HepG2 (cell line): ENCODE measurements at regions not wholly inside any gene's neighbourhood (a gene's known extent, or its start where the extent isn't known, plus 50 kb on each side); places are given as distances from the start of the nearest gene placed in this dataset.

Experiments used
- ATAC-seq: fragments of 200-7000 bp; cut with Tn5 transposase; 3 replicates; pipeline ENCODE4 v1.9.1; 2020; ENCODE audit warnings: mild to moderate bottlenecking, moderate library complexity
- BruUV-seq: library from RNA; stranded (reverse); fragments of 400-500 nt; replicated peaks from 2 replicates; lab custom pipeline; 2021; lab: Mats Ljungman, UMichigan
- CTCF ChIA-PET: fragments of 300-600 bp; formaldehyde crosslinking; extraction: SDS; loops from one replicate; lab custom pipeline; 2021; ENCODE audit warnings: low total read pairs, inconsistent platforms, low intra/inter-chr PET ratio; lab: Yijun Ruan, JAX
- POLR2A ChIA-PET: fragments of 350-600 bp; sonication (Branson Sonifier 250); formaldehyde crosslinking; loops from one replicate; lab custom pipeline; 2020; ENCODE audit warnings: antibody characterized with exemption, inconsistent platforms; lab: Yijun Ruan, JAX
- DNase-seq: peaks from one replicate; pipeline ENCODE4 v3.0.0-alpha.2; 2015; ENCODE audit warnings: low spot score
- FAIRE-seq: peaks from 3 replicates; lab custom pipeline; 2011; peaks lifted over from hg19 to GRCh38; lab: Jason Lieb, UNC
- H2AFZ ChIP-seq: one replicate; pipeline ENCODE4 v1.6.1; 2011; ENCODE audit warnings: low read length, inconsistent platforms
- H3K27ac ChIP-seq: fragments of 300-600 bp; 3 replicates; pipeline ENCODE4 v1.8.0; 2011; ENCODE audit warnings: mixed run types, mild to moderate bottlenecking, mixed read lengths, low read length, inconsistent platforms; ENCODE audit not compliant: insufficient read depth; ENCODE audit errors: extremely low read length
- H3K27me3 ChIP-seq, 2 experiments: fragments of 200-600 bp in 1 of 2; 2 replicates in 1 of 2; 3 replicates in 1 of 2; pipeline versions ENCODE4 v1.6.0 to v1.8.0; 2011; ENCODE audit warnings: low read length in 2 of 2, mild to moderate bottlenecking in 2 of 2, moderate library complexity in 2 of 2, inconsistent platforms in 1 of 2; ENCODE audit not compliant: insufficient read depth in 2 of 2, control insufficient read depth in 1 of 2
- H3K36me3 ChIP-seq, 2 experiments: fragments of 200-600 bp in 1 of 2; replicated peaks in 1 of 2; 2 replicates in 1 of 2; 3 replicates in 1 of 2; pipeline versions ENCODE4 v1.5.1 to v1.8.0; 2011; ENCODE audit warnings: low read length in 2 of 2, inconsistent platforms in 1 of 2; ENCODE audit not compliant: insufficient read depth in 2 of 2, control insufficient read depth in 1 of 2
- H3K4me1 ChIP-seq: 2 replicates; pipeline ENCODE4 v1.5.1; 2012; ENCODE audit warnings: low read length, inconsistent platforms; ENCODE audit not compliant: insufficient read depth
- H3K4me2 ChIP-seq: 2 replicates; pipeline ENCODE4 v1.6.0; 2011; ENCODE audit warnings: low read depth, low read length, inconsistent platforms
- H3K4me3 ChIP-seq, 3 experiments: fragments of 200-600 bp in 1 of 3; sonication (generic), shearing (Covaris generic) in 1 of 3; replicated peaks in 1 of 3; 2 replicates each; pipeline ENCODE4 v1.5.1; 2011 to 2016; ENCODE audit warnings: low read length in 3 of 3, inconsistent platforms in 2 of 3, low read depth in 2 of 3, mild to moderate bottlenecking in 2 of 3, control low read depth in 1 of 3, mixed read lengths in 1 of 3; ENCODE audit not compliant: insufficient read depth in 1 of 3
- H3K79me2 ChIP-seq: one replicate; pipeline ENCODE4 v1.6.1; 2011; ENCODE audit warnings: low read length, inconsistent platforms; ENCODE audit not compliant: insufficient read depth
- H3K9ac ChIP-seq: 2 replicates; pipeline ENCODE4 v1.6.0; 2011; ENCODE audit warnings: mild to moderate bottlenecking, low read depth, low read length, inconsistent platforms; ENCODE audit not compliant: insufficient read depth
- H3K9me3 ChIP-seq: 2 replicates; pipeline ENCODE4 v1.5.1; 2012; ENCODE audit warnings: mild to moderate bottlenecking, low read length
- H4K20me1 ChIP-seq: 2 replicates; pipeline ENCODE4 v1.6.0; 2011; ENCODE audit warnings: inconsistent platforms, mild to moderate bottlenecking, low read length, moderate library complexity; ENCODE audit not compliant: insufficient read depth
- CBX5 ChIP-seq: sonication (generic); formaldehyde crosslinking; IDR thresholded peaks from 2 replicates; pipeline ENCODE4 v1.4.0; 2020; ENCODE audit warnings: missing genetic modification reagents, borderline replicate concordance
- FOXK1 ChIP-seq: sonication (generic); formaldehyde crosslinking; IDR thresholded peaks from 2 replicates; pipeline ENCODE4 v1.4.0; 2020; ENCODE audit warnings: low read depth, missing genetic modification reagents, borderline replicate concordance
- GATAD1 ChIP-seq: IDR thresholded peaks from 2 replicates; pipeline ENCODE4 v1.6.1; 2016; ENCODE audit warnings: missing genetic modification reagents, missing compliant biosample characterization
- PITX1 ChIP-seq: sonication (generic); formaldehyde crosslinking; IDR thresholded peaks from 2 replicates; pipeline ENCODE4 v1.5.1; 2020; ENCODE audit warnings: mild to moderate bottlenecking, missing genetic modification reagents
- RFX5 ChIP-seq: IDR thresholded peaks from 2 replicates; pipeline ENCODE4 v1.6.1; 2011; ENCODE audit warnings: low read depth, low read length, improper control_type of control experiment
- ZBTB8A ChIP-seq: sonication (generic); formaldehyde crosslinking; IDR thresholded peaks from 2 replicates; pipeline ENCODE4 v1.4.0; 2020; ENCODE audit warnings: mild to moderate bottlenecking, low read depth, missing genetic modification reagents, borderline replicate concordance
- ZFP62 ChIP-seq: sonication (generic); formaldehyde crosslinking; IDR thresholded peaks from 2 replicates; pipeline ENCODE4 v1.4.0; 2020; ENCODE audit warnings: missing genetic modification reagents
- ZNF766 ChIP-seq: sonication (generic); formaldehyde crosslinking; IDR thresholded peaks from 2 replicates; pipeline ENCODE4 v1.5.0; 2020; ENCODE audit warnings: missing genetic modification reagents, borderline replicate concordance
- ZSCAN21 ChIP-seq: sonication (generic); formaldehyde crosslinking; IDR thresholded peaks from 2 replicates; pipeline ENCODE4 v1.8.0; 2022; ENCODE audit warnings: mild to moderate bottlenecking, missing genetic modification reagents, moderate library complexity, borderline replicate concordance
- WGBS: methylation state at CpG from one replicate; pipeline ENCODE4 v1.1.6; 2017; ENCODE audit warnings: low lambda C conversion rate; 5-methylcytosine and 5-hydroxymethylcytosine counted together
- in situ Hi-C: cut with HindIII; loops from 2 replicates; pipeline ENCODE4 v1.10.0; 2017; ENCODE audit warnings: low pct_unique_long_range_greater_than_20kb; ENCODE audit not compliant: extremely low pct_ligation_motif_present
- intact Hi-C: fragments of 100-400 bp; cut with micrococcal nuclease; formaldehyde crosslinking; loops from one replicate; pipeline ENCODE4 v1.10.0; 2022; ENCODE audit not compliant: unreplicated experiment
- TF ChIP-seq, protein P1 (sequence below): sonication (generic); formaldehyde crosslinking; IDR thresholded peaks from 2 replicates; pipeline ENCODE4 v1.4.0; 2020; ENCODE audit warnings: missing genetic modification reagents
- TF ChIP-seq, protein P2 (sequence below): sonication (generic); formaldehyde crosslinking; IDR thresholded peaks from 2 replicates; pipeline ENCODE4 v1.8.0; 2022; ENCODE audit warnings: mild to moderate bottlenecking, missing genetic modification reagents, moderate library complexity
- TF ChIP-seq, protein P3 (sequence below): sonication (generic); formaldehyde crosslinking; conservative IDR thresholded peaks from 2 replicates; pipeline ENCODE4 v1.8.0; 2022; ENCODE audit warnings: low read depth, missing genetic modification reagents
- TF ChIP-seq, protein P4 (sequence below): sonication (generic); formaldehyde crosslinking; IDR thresholded peaks from 2 replicates; pipeline ENCODE4 v1.5.0; 2020; ENCODE audit warnings: mild to moderate bottlenecking, low read depth, missing genetic modification reagents, borderline replicate concordance
- TF ChIP-seq, protein P5 (sequence below), 2 experiments: sonication (generic) in 1 of 2; formaldehyde crosslinking in 1 of 2; IDR thresholded peaks; 2 replicates each; pipeline versions ENCODE4 v1.4.0 to v1.6.1; 2016 to 2020; ENCODE audit warnings: borderline replicate concordance in 1 of 2, low read depth in 1 of 2, mild to moderate bottlenecking in 1 of 2, missing genetic modification reagents in 1 of 2

DNA sequence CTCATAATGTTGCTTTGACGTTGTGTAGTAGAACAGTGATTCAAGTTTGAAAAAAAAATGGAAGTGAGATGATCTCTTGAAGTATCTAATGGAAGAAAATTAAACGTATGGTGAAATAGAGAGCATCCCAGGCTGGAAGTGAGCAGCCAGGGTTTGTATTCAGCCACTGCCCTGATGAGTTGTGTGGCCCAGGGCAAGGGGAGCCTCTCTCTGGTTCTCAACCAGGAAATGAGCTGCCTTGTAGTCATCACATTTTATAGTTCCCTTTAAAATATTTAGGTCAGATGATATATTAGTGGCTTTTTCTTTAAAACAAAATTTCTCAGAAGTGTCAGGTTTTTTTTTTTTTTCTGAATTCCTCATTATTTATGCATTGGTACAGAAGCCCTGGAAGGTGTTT lies 150.3 kb downstream of the GPAT3 start (continued):
- TF ChIP-seq ZNF766 (CRISPR knock-in tag) (no peak), ZFP62 (CRISPR knock-in tag) (no peak), ZSCAN21 (no peak), PITX1 (CRISPR knock-in tag) (no peak)
- TF ChIP-seq, protein P1, sequence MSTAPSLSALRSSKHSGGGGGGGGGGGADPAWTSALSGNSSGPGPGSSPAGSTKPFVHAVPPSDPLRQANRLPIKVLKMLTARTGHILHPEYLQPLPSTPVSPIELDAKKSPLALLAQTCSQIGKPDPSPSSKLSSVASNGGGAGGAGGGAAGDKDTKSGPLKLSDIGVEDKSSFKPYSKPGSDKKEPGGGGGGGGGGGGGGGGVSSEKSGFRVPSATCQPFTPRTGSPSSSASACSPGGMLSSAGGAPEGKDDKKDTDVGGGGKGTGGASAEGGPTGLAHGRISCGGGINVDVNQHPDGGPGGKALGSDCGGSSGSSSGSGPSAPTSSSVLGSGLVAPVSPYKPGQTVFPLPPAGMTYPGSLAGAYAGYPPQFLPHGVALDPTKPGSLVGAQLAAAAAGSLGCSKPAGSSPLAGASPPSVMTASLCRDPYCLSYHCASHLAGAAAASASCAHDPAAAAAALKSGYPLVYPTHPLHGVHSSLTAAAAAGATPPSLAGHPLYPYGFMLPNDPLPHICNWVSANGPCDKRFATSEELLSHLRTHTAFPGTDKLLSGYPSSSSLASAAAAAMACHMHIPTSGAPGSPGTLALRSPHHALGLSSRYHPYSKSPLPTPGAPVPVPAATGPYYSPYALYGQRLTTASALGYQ (CRISPR knock-in tag) = no peak
- TF ChIP-seq, protein P2, sequence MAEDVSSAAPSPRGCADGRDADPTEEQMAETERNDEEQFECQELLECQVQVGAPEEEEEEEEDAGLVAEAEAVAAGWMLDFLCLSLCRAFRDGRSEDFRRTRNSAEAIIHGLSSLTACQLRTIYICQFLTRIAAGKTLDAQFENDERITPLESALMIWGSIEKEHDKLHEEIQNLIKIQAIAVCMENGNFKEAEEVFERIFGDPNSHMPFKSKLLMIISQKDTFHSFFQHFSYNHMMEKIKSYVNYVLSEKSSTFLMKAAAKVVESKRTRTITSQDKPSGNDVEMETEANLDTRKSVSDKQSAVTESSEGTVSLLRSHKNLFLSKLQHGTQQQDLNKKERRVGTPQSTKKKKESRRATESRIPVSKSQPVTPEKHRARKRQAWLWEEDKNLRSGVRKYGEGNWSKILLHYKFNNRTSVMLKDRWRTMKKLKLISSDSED (CRISPR knock-in tag) = no peak
- TF ChIP-seq, protein P3, sequence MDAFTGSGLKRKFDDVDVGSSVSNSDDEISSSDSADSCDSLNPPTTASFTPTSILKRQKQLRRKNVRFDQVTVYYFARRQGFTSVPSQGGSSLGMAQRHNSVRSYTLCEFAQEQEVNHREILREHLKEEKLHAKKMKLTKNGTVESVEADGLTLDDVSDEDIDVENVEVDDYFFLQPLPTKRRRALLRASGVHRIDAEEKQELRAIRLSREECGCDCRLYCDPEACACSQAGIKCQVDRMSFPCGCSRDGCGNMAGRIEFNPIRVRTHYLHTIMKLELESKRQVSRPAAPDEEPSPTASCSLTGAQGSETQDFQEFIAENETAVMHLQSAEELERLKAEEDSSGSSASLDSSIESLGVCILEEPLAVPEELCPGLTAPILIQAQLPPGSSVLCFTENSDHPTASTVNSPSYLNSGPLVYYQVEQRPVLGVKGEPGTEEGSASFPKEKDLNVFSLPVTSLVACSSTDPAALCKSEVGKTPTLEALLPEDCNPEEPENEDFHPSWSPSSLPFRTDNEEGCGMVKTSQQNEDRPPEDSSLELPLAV (CRISPR knock-in tag) = no peak
- TF ChIP-seq, all 625 proteins: peak for 0

DNA sequence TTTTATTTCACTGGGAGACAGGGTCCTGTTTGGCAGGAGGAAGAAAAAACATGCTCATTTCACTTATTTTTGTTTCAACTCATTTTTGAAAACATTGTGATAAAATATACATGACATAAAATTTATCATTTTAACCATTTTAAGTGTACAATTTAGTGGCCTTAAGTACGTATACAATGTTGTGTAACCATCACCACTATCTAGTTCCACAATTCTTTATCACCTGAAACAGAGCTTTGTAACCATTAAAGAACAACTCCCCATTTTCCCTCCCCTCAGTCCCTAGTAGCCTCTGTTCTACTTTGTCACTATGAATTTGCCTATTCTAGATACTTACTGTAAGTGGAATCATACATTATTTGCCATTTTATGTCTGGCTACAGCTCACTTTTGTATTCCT lies 143.8 kb downstream of the GPAT3 start:
- Histone ChIP-seq H3K36me3 (no peaks in the 10 kb centered on the region), H3K27ac (no peak overlapping the region), H3K9me3 (no peaks in the 10 kb centered on the region), H3K9ac (no peak overlapping the region), H3K27me3 (peaks cover 0 to 15% of the 10 kb centered on the region in 2 experiments; a peak in 2 of 5 replicates), H3K4me2 (no peak overlapping the region), H3K4me3 (no peak overlapping the region), H4K20me1 (no peaks in the 10 kb centered on the region), H3K4me1 (no peaks in the 10 kb centered on the region), H2AFZ (no peak overlapping the region), H3K79me2 (no peaks in the 10 kb centered on the region)
- 4% methylated on average over 1 of the region's 1 CpG for WGBS
- ATAC-seq (no peak), DNase-seq (no peak), FAIRE-seq (no peak)
- ChIA-PET POLR2A (no interaction called here), CTCF (no interaction called here)
- in situ Hi-C loops = no loop called here
- BruUV-seq = no TSS peak
- intact Hi-C loops = no loop called here
- TF ChIP-seq, protein P4, sequence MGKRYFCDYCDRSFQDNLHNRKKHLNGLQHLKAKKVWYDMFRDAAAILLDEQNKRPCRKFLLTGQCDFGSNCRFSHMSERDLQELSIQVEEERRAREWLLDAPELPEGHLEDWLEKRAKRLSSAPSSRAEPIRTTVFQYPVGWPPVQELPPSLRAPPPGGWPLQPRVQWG (CRISPR knock-in tag) = no peak
- TF ChIP-seq RFX5 (no peak), GATAD1 (CRISPR knock-in tag) (no peak), FOXK1 (CRISPR knock-in tag) (no peak), CBX5 (CRISPR knock-in tag) (no peak), ZBTB8A (CRISPR knock-in tag) (no peak)
- TF ChIP-seq, protein P5, sequence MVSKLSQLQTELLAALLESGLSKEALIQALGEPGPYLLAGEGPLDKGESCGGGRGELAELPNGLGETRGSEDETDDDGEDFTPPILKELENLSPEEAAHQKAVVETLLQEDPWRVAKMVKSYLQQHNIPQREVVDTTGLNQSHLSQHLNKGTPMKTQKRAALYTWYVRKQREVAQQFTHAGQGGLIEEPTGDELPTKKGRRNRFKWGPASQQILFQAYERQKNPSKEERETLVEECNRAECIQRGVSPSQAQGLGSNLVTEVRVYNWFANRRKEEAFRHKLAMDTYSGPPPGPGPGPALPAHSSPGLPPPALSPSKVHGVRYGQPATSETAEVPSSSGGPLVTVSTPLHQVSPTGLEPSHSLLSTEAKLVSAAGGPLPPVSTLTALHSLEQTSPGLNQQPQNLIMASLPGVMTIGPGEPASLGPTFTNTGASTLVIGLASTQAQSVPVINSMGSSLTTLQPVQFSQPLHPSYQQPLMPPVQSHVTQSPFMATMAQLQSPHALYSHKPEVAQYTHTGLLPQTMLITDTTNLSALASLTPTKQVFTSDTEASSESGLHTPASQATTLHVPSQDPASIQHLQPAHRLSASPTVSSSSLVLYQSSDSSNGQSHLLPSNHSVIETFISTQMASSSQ (IDR thresholded peaks at IDR 0.05; ENCODE audit: low read depth) = no peak
- TF ChIP-seq, protein P5 (CRISPR knock-in tag; IDR thresholded peaks at IDR 0.05; ENCODE audit: borderline replicate concordance) = no peak
